GM20000 (cell line): ENCODE measurements at regions not wholly inside any gene's neighbourhood (a gene's known extent, or its start where the extent isn't known, plus 50 kb on each side); places are given as distances from the start of the nearest gene placed in this dataset.
"Not testable (repeated sequence)": the region's sequence is repeated elsewhere in the genome, so short reads cannot be mapped to it uniquely, and the experiment has no call there.

Experiments
- DNase-seq: peaks from one replicate; pipeline ENCODE4 v3.0.0; 2012; ENCODE audit warnings: low spot score
- TF ChIP-seq, protein P1 (sequence below): IDR thresholded peaks from 2 replicates; pipeline ENCODE4 v1.5.1; 2012; ENCODE audit warnings: mild to moderate bottlenecking, control low read depth; ENCODE audit errors: extremely low read depth, missing control alignments

DNA sequence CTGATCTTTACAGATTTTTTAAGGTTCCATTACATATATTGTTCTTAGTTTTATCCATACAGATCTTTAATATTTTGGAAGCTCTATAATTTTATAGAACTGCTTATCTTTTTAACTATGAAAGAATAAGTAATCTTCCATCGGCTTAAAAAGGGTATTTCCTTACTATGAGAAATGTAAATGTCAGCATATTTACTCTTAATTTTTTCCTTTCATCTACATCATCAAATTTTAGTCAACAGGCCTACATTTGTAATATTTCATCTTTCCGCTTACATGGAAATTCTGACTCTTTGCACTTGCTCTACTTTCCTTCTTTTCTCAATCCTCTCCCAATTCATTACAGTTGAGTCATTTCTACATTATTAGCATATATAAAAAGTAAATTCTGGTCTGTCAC, 111.3 kb upstream of the GOLGA6L6 start:
- TF ChIP-seq, protein P1, sequence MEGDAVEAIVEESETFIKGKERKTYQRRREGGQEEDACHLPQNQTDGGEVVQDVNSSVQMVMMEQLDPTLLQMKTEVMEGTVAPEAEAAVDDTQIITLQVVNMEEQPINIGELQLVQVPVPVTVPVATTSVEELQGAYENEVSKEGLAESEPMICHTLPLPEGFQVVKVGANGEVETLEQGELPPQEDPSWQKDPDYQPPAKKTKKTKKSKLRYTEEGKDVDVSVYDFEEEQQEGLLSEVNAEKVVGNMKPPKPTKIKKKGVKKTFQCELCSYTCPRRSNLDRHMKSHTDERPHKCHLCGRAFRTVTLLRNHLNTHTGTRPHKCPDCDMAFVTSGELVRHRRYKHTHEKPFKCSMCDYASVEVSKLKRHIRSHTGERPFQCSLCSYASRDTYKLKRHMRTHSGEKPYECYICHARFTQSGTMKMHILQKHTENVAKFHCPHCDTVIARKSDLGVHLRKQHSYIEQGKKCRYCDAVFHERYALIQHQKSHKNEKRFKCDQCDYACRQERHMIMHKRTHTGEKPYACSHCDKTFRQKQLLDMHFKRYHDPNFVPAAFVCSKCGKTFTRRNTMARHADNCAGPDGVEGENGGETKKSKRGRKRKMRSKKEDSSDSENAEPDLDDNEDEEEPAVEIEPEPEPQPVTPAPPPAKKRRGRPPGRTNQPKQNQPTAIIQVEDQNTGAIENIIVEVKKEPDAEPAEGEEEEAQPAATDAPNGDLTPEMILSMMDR = no peak
- DNase-seq = no peak

DNA sequence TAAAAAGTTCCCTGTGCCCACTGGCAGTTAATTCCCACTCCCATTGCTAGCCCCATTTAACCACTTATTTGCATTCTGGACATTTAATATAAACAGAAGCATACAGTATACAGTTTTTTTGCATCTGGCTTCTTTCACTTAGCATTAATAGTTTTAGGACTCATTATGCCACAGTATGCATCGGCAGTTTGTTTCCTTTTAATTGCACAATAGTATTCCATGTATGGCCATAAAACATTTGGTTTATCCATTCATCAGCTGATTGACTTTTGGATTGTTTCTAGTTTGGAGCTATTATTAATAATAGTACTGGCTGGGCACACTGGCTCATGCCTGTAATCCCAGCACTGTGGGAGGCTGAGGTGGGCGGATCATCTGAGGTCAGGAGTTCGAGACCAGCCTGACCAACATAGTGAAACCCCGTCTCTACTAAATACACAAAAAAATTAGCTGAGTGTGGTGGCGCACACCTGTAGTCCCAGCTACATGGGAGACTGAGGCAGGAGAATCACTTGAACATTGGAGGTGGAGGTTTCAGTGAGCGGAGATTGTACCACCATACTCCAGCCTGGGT, 106.9 kb upstream of the GOLGA6L6 start:
- DNase-seq = not testable (repeated sequence)

DNA sequence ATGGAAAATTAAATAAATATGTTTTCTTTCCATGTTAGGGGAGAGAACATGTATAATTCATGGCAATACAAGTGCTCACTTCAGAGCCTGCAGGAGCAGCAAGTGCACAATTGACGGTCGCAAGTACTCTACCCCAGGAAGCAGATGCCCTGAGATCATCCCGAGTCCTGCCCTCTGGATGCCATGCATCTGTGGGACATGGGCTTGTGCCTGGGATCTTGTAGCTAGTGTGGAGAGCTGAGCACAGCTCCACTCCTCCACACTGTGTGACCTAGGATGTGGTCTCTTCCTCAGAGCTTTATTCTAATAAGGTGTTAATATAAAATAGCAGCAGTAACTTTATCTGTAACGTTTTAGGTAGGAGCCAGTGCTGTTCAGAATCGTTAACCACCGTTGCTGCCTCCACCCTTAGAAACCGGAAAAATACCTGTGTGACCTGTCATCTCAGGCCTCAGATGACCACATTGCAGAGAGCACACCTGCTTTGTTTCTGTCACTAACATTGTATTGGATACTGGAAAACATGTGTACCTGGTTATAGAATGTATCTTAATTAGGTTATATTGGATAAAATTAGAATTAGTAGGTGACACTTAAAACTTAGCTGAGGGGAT, 105.0 kb upstream of the GOLGA6L6 start:
- TF ChIP-seq, protein P1 = no peak
- DNase-seq = peak; percentile 30

DNA sequence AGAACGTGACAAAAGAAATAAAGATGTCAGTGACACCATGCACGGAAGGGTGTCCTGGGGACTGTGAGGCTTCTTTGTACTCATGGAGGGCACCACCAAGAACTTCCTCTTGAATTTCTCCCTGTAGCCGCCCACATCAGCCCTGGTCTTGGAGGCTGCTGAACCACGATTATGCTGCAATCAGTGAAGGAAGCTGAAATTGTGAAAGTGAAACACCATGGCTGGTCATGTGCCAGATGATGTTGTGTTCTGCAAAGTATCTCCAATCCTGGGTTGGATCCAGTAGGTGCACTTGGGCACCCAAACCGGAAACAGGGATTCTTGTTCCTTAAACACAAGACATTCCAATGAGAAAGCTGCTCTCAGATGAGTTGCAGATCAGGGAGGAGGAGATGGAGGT, 104.4 kb upstream of the GOLGA6L6 start:
- TF ChIP-seq, protein P1 = no peak
- DNase-seq = peak; percentile 39

DNA sequence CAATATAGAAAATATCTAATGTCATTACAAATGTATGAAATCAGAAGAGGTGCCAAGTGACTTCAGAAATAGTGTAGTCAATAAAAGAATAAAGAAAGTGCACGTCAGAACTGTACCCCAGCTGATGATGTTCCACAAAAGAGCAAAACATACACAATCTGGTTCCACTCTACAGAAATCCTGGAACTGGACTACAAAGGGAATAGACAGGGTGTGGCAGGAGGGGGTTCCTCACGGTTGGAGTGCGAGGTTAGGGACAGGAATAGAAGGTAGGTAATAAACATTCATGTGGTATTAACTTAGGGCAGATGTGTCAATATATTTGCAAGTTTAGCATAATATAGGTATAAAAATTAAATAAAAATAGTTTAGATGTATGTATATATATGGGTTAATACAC, 103.3 kb upstream of the GOLGA6L6 start:
- TF ChIP-seq, protein P1 = no peak
- DNase-seq = no peak

DNA sequence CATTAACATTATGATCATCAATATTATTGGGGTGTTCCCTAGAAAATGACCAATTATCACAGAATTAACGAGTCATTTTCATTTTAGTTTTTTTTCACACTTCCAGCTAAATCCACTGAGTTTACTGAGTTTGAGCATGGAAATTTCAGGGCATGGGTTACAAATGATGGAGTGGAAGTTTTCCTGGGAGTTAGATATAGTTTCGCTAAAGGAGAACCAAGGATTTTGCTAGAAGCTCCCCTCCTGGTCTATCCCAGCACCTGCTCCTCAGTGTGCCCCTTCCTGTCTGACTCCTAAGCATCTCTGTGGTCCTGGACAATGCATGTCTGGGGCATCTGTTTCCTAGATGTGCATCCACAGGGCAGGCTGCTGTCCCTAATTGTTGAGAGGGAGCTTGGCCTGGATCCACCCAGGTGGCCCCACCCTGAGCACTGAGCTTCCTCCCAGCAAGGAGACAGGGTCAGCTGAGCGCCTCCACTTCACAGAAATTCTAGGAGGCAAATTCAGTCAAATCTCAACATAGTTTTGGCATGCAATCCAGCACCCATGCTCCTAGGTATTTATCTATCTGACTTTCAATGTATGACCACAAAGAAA, 102.3 kb upstream of the GOLGA6L6 start:
- DNase-seq = no peak
- TF ChIP-seq, protein P1 = no peak

DNA sequence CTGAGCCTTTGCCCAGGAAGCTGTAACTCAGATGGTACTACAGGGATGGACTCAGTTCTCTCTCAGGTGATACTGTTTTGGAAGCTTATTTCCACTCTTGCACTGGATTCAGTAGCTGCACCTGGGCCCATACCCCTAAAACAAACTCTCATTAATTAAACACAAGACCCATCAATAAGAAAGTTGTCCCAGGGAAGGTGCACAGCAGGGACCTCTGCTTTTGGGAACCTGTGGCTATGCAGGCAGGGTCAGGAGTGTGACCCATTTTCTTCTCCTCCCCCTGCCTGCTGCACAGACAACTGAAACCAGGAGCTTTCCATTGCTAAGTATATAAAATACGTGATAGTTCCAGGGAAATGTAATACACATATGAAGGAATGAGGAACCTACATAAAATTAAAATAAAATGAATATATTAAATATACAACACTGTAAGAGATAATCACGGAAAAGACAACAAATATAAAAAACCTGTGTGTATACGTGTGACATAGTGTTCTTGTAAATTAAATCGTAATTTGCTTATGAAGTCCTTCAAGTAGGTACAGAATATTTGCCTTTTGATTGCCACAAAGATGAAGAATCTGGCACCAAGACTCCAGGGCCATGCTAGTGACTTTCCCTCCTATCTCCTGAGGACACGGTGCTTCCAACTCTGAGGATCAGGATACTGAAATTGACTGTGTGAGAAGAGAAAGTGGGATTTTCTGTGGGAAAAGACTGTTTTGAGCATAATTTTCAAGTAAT, 101.6 kb upstream of the GOLGA6L6 start:
- DNase-seq = no peak
- TF ChIP-seq, protein P1 = no peak
